Stimulated activated CD8-positive, alpha-beta memory T cell treated with anti-CD3 and anti-CD28 coated beads, Interleukin-2, amount 100 ng/mL, for 48 hours (primary cell): ENCODE measurements at regions not wholly inside any gene's neighbourhood (a gene's known extent, or its start where the extent isn't known, plus 50 kb on each side); places are given as distances from the start of the nearest gene placed in this dataset.
"Not testable (repeated sequence)": the region's sequence is repeated elsewhere in the genome, so short reads cannot be mapped to it uniquely, and the experiment has no call there.

ENCODE experiments used
- DNase-seq, 2 donors: peaks; one replicate each; pipeline ENCODE4 v3.0.0-alpha.2; 2020; ENCODE audit warnings: low read depth in 2 of 2

- no peak for DNase-seq
These were observed 180.1 kb upstream of the PTBP2 start for GRCh38 chr1:96541491-96541890.

- DNase-seq = no peak
These were observed 177.3 kb upstream of the PTBP2 start for GRCh38 chr1:96544051-96544830.

GRCh38 chr1:96544831-96545221, 176.8 kb upstream of the PTBP2 start:
- DNase-seq = no peak

GRCh38 chr1:96545935-96546656, 175.5 kb upstream of the PTBP2 start:
- DNase-seq = no peak

- DNase-seq = no peak
These were observed 171.5 kb upstream of the PTBP2 start for GRCh38 chr1:96550061-96550460.

GRCh38 chr1:96552451-96552850, 169.1 kb upstream of the PTBP2 start:
- no peak for DNase-seq

- DNase-seq = no peak
These were observed 167.8 kb upstream of the PTBP2 start for GRCh38 chr1:96553811-96554210.

GRCh38 chr1:96554364-96554763, 167.2 kb upstream of the PTBP2 start:
- DNase-seq = no peak

- no peak for DNase-seq
These were observed 164.2 kb upstream of the PTBP2 start for GRCh38 chr1:96557336-96557735.

- no peak for DNase-seq
These were observed 162.9 kb upstream of the PTBP2 start for GRCh38 chr1:96558635-96559034.

GRCh38 chr1:96559181-96559580, 162.4 kb upstream of the PTBP2 start:
- DNase-seq = no peak

GRCh38 chr1:96559707-96560596, 161.6 kb upstream of the PTBP2 start:
- no peak for DNase-seq

- no peak for DNase-seq
These were observed 159.5 kb upstream of the PTBP2 start for GRCh38 chr1:96562094-96562493.

- DNase-seq = not testable (repeated sequence)
These were observed 157.2 kb upstream of the PTBP2 start for GRCh38 chr1:96564401-96564800.

- DNase-seq = no peak
These were observed 156.0 kb upstream of the PTBP2 start for GRCh38 chr1:96565546-96565945.

GRCh38 chr1:96568639-96569038, 152.9 kb upstream of the PTBP2 start:
- DNase-seq = no peak

- DNase-seq = no peak
These were observed 152.3 kb upstream of the PTBP2 start for GRCh38 chr1:96569288-96569687.

GRCh38 chr1:96579636-96580035, 141.9 kb upstream of the PTBP2 start:
- DNase-seq = no peak

GRCh38 chr1:96580920-96581319, 140.7 kb upstream of the PTBP2 start:
- DNase-seq = no peak

GRCh38 chr1:96581772-96582171, 139.8 kb upstream of the PTBP2 start:
- DNase-seq = no peak

GRCh38 chr1:96583903-96584302, 137.7 kb upstream of the PTBP2 start:
- DNase-seq = no peak

GRCh38 chr1:96587222-96587621, 134.4 kb upstream of the PTBP2 start:
- no peak for DNase-seq
